ENCODE measurements at regions not wholly inside any gene's neighbourhood (a gene's known extent, or its start where the extent isn't known, plus 50 kb on each side); places are given as distances from the start of the nearest gene placed in this dataset.

DNA sequence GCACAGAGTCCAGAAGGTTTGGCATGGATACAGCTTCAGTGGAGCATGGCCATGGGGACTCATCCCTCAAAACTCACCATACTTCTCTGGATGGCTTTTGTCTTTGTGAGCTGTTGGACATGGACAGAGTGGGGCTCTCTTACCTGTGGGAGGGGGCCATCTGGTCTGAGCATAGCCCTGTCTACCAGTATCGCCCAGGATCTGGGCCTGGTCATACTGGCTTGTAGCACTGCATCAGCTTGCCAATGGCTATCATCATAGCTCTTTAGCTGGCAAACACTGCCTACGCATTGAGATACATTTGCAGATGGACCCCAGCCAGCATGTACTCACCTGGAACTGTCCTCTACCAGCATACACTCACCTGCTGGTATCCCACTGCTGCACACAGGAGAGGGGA is 975.2 kb upstream of the NOVA1 start:
- no peak for TF ChIP-seq EZH2 (IDR thresholded peaks at IDR 0.05; ENCODE audit: insufficient read depth, low read length)
- TF ChIP-seq, protein P1, sequence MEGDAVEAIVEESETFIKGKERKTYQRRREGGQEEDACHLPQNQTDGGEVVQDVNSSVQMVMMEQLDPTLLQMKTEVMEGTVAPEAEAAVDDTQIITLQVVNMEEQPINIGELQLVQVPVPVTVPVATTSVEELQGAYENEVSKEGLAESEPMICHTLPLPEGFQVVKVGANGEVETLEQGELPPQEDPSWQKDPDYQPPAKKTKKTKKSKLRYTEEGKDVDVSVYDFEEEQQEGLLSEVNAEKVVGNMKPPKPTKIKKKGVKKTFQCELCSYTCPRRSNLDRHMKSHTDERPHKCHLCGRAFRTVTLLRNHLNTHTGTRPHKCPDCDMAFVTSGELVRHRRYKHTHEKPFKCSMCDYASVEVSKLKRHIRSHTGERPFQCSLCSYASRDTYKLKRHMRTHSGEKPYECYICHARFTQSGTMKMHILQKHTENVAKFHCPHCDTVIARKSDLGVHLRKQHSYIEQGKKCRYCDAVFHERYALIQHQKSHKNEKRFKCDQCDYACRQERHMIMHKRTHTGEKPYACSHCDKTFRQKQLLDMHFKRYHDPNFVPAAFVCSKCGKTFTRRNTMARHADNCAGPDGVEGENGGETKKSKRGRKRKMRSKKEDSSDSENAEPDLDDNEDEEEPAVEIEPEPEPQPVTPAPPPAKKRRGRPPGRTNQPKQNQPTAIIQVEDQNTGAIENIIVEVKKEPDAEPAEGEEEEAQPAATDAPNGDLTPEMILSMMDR (IDR thresholded peaks at IDR 0.05; ENCODE audit: insufficient read depth, low read depth, low read length): no peak
